ENCODE measurements at regions not wholly inside any gene's neighbourhood (a gene's known extent, or its start where the extent isn't known, plus 50 kb on each side); places are given as distances from the start of the nearest gene placed in this dataset.

- H3K27me3 Mint-ChIP-seq: peaks cover 15% of the 10 kb centered on the region
- H3K9me3 ChIP-seq (ENCODE audit: control insufficient read depth, low read length, poor library complexity, severe bottlenecking): no peaks in the 10 kb centered on the region
- peaks cover 2% of the 10 kb centered on the region for H3K36me3 Mint-ChIP-seq (ENCODE audit: low read depth)
- ATAC-seq (no peak), DNase-seq (no peak)
- H3K4me3 Mint-ChIP-seq: no peak overlapping the region
- no peak overlapping the region for H3K27ac Mint-ChIP-seq
- H3K4me1 Mint-ChIP-seq: peaks cover 2% of the 10 kb centered on the region
Observed at GRCh38 chr6:139777202-139777970, 402.9 kb upstream of the CITED2 start.

GRCh38 chr6:139776041-139776440 lies 401.6 kb upstream of the CITED2 start:
- peaks cover 2% of the 10 kb centered on the region for H3K4me1 Mint-ChIP-seq
- ATAC-seq: no peak
- H3K27me3 Mint-ChIP-seq: peaks cover 21% of the 10 kb centered on the region
- H3K36me3 Mint-ChIP-seq (ENCODE audit: low read depth): peaks cover 2% of the 10 kb centered on the region
- no peak for DNase-seq
- no peak overlapping the region for H3K27ac Mint-ChIP-seq
- no peak overlapping the region for H3K4me3 Mint-ChIP-seq
- H3K9me3 ChIP-seq (ENCODE audit: control insufficient read depth, low read length, poor library complexity, severe bottlenecking): no peaks in the 10 kb centered on the region

- no peaks in the 10 kb centered on the region for H3K9me3 ChIP-seq (ENCODE audit: control insufficient read depth, low read length, poor library complexity, severe bottlenecking)
- H3K27ac Mint-ChIP-seq: no peak overlapping the region
- H3K36me3 Mint-ChIP-seq (ENCODE audit: low read depth): no peaks in the 10 kb centered on the region
- ATAC-seq: no peak
- peaks cover 6% of the 10 kb centered on the region for H3K4me1 Mint-ChIP-seq
- peaks cover 6% of the 10 kb centered on the region for H3K27me3 Mint-ChIP-seq
- no peak overlapping the region for H3K4me3 Mint-ChIP-seq
- no peak for DNase-seq
Observed at GRCh38 chr6:139768196-139768595, 393.7 kb upstream of the CITED2 start.

GRCh38 chr6:139766796-139767195 lies 392.3 kb upstream of the CITED2 start:
- ATAC-seq: no peak
- Mint-ChIP-seq H3K27me3 (peaks cover 4% of the 10 kb centered on the region), H3K27ac (no peak overlapping the region), H3K4me3 (no peak overlapping the region), H3K36me3 (ENCODE audit: low read depth) (no peaks in the 10 kb centered on the region), H3K4me1 (peaks cover 6% of the 10 kb centered on the region)
- DNase-seq: no peak
- no peaks in the 10 kb centered on the region for H3K9me3 ChIP-seq (ENCODE audit: control insufficient read depth, low read length, poor library complexity, severe bottlenecking)

- no peaks in the 10 kb centered on the region for H3K27me3 Mint-ChIP-seq
- H3K4me3 Mint-ChIP-seq: no peak overlapping the region
- no peak overlapping the region for H3K27ac Mint-ChIP-seq
- no peaks in the 10 kb centered on the region for H3K36me3 Mint-ChIP-seq (ENCODE audit: low read depth)
- ATAC-seq: no peak
- no peak for DNase-seq
- H3K9me3 ChIP-seq (ENCODE audit: control insufficient read depth, low read length, poor library complexity, severe bottlenecking): no peaks in the 10 kb centered on the region
- H3K4me1 Mint-ChIP-seq: peaks cover 6% of the 10 kb centered on the region
Observed at GRCh38 chr6:139765825-139766285, 391.4 kb upstream of the CITED2 start.

- Mint-ChIP-seq H3K27ac (peak overlapping the region; percentile 6), H3K36me3 (ENCODE audit: low read depth) (no peaks in the 10 kb centered on the region), H3K27me3 (no peaks in the 10 kb centered on the region), H3K4me3 (no peak overlapping the region), H3K4me1 (peaks cover 6% of the 10 kb centered on the region)
- peak; percentile 23 for ATAC-seq
- H3K9me3 ChIP-seq (ENCODE audit: control insufficient read depth, low read length, poor library complexity, severe bottlenecking): no peaks in the 10 kb centered on the region
- DNase-seq: no peak
Observed at GRCh38 chr6:139764498-139764986, 390.1 kb upstream of the CITED2 start.

GRCh38 chr6:139763468-139764210 lies 389.2 kb upstream of the CITED2 start:
- peaks cover 6% of the 10 kb centered on the region for H3K4me1 Mint-ChIP-seq

GRCh38 chr6:139762587-139763031 lies 388.2 kb upstream of the CITED2 start:
- peaks cover 6% of the 10 kb centered on the region for H3K4me1 Mint-ChIP-seq
- ATAC-seq: no peak

More at GRCh38 chr6:139763468-139764210, 389.2 kb upstream of the CITED2 start:
- Mint-ChIP-seq H3K27ac (no peak overlapping the region), H3K27me3 (no peaks in the 10 kb centered on the region), H3K36me3 (ENCODE audit: low read depth) (no peaks in the 10 kb centered on the region), H3K4me3 (no peak overlapping the region)
- ATAC-seq (no peak), DNase-seq (no peak)
- H3K9me3 ChIP-seq (ENCODE audit: control insufficient read depth, low read length, poor library complexity, severe bottlenecking): no peaks in the 10 kb centered on the region

GRCh38 chr6:139760128-139760527 lies 385.7 kb upstream of the CITED2 start:
- Mint-ChIP-seq H3K36me3 (ENCODE audit: low read depth) (no peaks in the 10 kb centered on the region), H3K4me3 (no peak overlapping the region), H3K4me1 (peaks cover 6% of the 10 kb centered on the region), H3K27ac (no peak overlapping the region), H3K27me3 (peaks cover 9% of the 10 kb centered on the region)
- H3K9me3 ChIP-seq (ENCODE audit: control insufficient read depth, low read length, poor library complexity, severe bottlenecking): no peaks in the 10 kb centered on the region
- ATAC-seq (no peak), DNase-seq (no peak)

More at GRCh38 chr6:139762587-139763031, 388.2 kb upstream of the CITED2 start:
- DNase-seq: no peak
- Mint-ChIP-seq H3K27ac (no peak overlapping the region), H3K36me3 (ENCODE audit: low read depth) (no peaks in the 10 kb centered on the region), H3K4me3 (no peak overlapping the region), H3K27me3 (no peaks in the 10 kb centered on the region)
- no peaks in the 10 kb centered on the region for H3K9me3 ChIP-seq (ENCODE audit: control insufficient read depth, low read length, poor library complexity, severe bottlenecking)

- no peak overlapping the region for H3K4me3 Mint-ChIP-seq
- H3K9me3 ChIP-seq (ENCODE audit: control insufficient read depth, low read length, poor library complexity, severe bottlenecking): no peaks in the 10 kb centered on the region
- ATAC-seq (no peak), DNase-seq (no peak)
- peaks cover 9% of the 10 kb centered on the region for H3K27me3 Mint-ChIP-seq
- H3K4me1 Mint-ChIP-seq: no peaks in the 10 kb centered on the region
- no peaks in the 10 kb centered on the region for H3K36me3 Mint-ChIP-seq (ENCODE audit: low read depth)
- no peak overlapping the region for H3K27ac Mint-ChIP-seq
Observed at GRCh38 chr6:139759086-139759485, 384.6 kb upstream of the CITED2 start.

- H3K4me3 Mint-ChIP-seq: no peak overlapping the region
- H3K4me1 Mint-ChIP-seq: no peaks in the 10 kb centered on the region
- ATAC-seq (no peak), DNase-seq (no peak)
- H3K27me3 Mint-ChIP-seq: peaks cover 9% of the 10 kb centered on the region
- H3K9me3 ChIP-seq (ENCODE audit: control insufficient read depth, low read length, poor library complexity, severe bottlenecking): no peaks in the 10 kb centered on the region
- H3K36me3 Mint-ChIP-seq (ENCODE audit: low read depth): no peaks in the 10 kb centered on the region
- H3K27ac Mint-ChIP-seq: no peak overlapping the region
Observed at GRCh38 chr6:139758209-139758611, 383.8 kb upstream of the CITED2 start.

- Mint-ChIP-seq H3K27me3 (peaks cover 9% of the 10 kb centered on the region), H3K27ac (no peak overlapping the region), H3K4me3 (no peak overlapping the region), H3K36me3 (ENCODE audit: low read depth) (no peaks in the 10 kb centered on the region), H3K4me1 (no peaks in the 10 kb centered on the region)
- no peak for ATAC-seq
- DNase-seq: no peak
- H3K9me3 ChIP-seq (ENCODE audit: control insufficient read depth, low read length, poor library complexity, severe bottlenecking): no peaks in the 10 kb centered on the region
Observed at GRCh38 chr6:139757784-139758183, 383.3 kb upstream of the CITED2 start.

- Mint-ChIP-seq H3K36me3 (ENCODE audit: low read depth) (no peaks in the 10 kb centered on the region), H3K4me1 (no peaks in the 10 kb centered on the region), H3K27me3 (peaks cover 9% of the 10 kb centered on the region), H3K27ac (no peak overlapping the region), H3K4me3 (no peak overlapping the region)
- ATAC-seq (no peak), DNase-seq (no peak)
- no peaks in the 10 kb centered on the region for H3K9me3 ChIP-seq (ENCODE audit: control insufficient read depth, low read length, poor library complexity, severe bottlenecking)
Observed at GRCh38 chr6:139756381-139756780, 381.9 kb upstream of the CITED2 start.

All from T-helper 17 cell (primary cell).